H1 (cell line): ENCODE measurements at regions not wholly inside any gene's neighbourhood (a gene's known extent, or its start where the extent isn't known, plus 50 kb on each side); places are given as distances from the start of the nearest gene placed in this dataset.

Experiments used
- CTCF ChIA-PET: fragments of 300-600 bp; sonication (Branson Sonifier 250); formaldehyde crosslinking; loops from one replicate; lab custom pipeline; 2021; ENCODE audit not compliant: partially characterized antibody; lab: Charles Lee
- POLR2A ChIA-PET: fragments of 300-600 bp; sonication (Branson Sonifier 250); formaldehyde crosslinking; loops from one replicate; lab custom pipeline; 2021; ENCODE audit warnings: inconsistent platforms; ENCODE audit not compliant: partially characterized antibody; lab: Charles Lee
- DNase-seq, 2 experiments: peaks; one replicate each; pipeline versions ENCODE4 v3.0.0 to v3.0.0-alpha.2; 2010 to 2022; ENCODE audit warnings: low spot score in 2 of 2, low read depth in 1 of 2, mixed read lengths in 1 of 2
- FAIRE-seq: peaks from 2 replicates; lab custom pipeline; 2011; peaks lifted over from hg19 to GRCh38; lab: Jason Lieb, UNC
- H2AFZ ChIP-seq: 2 replicates; pipeline ENCODE4 v1.8.1; 2012; ENCODE audit warnings: low read length, inconsistent platforms
- H2AK5ac ChIP-seq: 2 replicates; pipeline ENCODE4 v1.6.1; 2013; ENCODE audit warnings: low read depth, low read length
- H2BK120ac ChIP-seq: replicated peaks from 2 replicates; pipeline ENCODE3; 2013; ENCODE audit warnings: low read depth, low read length, inconsistent platforms
- H2BK12ac ChIP-seq: 2 replicates; pipeline ENCODE4 v1.6.1; 2013; ENCODE audit warnings: low read depth, low read length
- H2BK15ac ChIP-seq: 2 replicates; pipeline ENCODE4 v1.6.1; 2013; ENCODE audit warnings: low read length
- H2BK20ac ChIP-seq: 2 replicates; pipeline ENCODE4 v1.6.1; 2013; ENCODE audit warnings: low read length
- H2BK5ac ChIP-seq: 2 replicates; pipeline ENCODE4 v1.6.1; 2013; ENCODE audit warnings: low read depth, low read length
- H3K14ac ChIP-seq: 2 replicates; pipeline ENCODE4 v1.6.1; 2013; ENCODE audit warnings: inconsistent platforms; ENCODE audit not compliant: insufficient read length
- H3K18ac ChIP-seq: 2 replicates; pipeline ENCODE4 v1.6.1; 2013; ENCODE audit warnings: low read length; ENCODE audit errors: extremely low read depth
- H3K23ac ChIP-seq: 2 replicates; pipeline ENCODE4 v1.6.1; 2013; ENCODE audit warnings: inconsistent platforms; ENCODE audit not compliant: insufficient read length
- H3K23me2 ChIP-seq: 2 replicates; pipeline ENCODE4 v1.6.1; 2013; ENCODE audit warnings: low read depth, low read length
- H3K27ac ChIP-seq: 2 replicates; pipeline ENCODE4 v1.6.1; 2011; ENCODE audit warnings: low read depth, low read length, inconsistent platforms
- H3K27me3 ChIP-seq, 4 experiments: replicated peaks in 1 of 4; 1 replicate in 1 of 4; 2 replicates in 3 of 4; pipeline versions ENCODE4 v1.6.1 to v1.8.1; 2011 to 2013; ENCODE audit warnings: low read length in 3 of 4, mild to moderate bottlenecking in 3 of 4, inconsistent platforms in 2 of 4, mixed read lengths in 2 of 4, moderate library complexity in 1 of 4; ENCODE audit not compliant: control insufficient read depth in 3 of 4, insufficient read depth in 3 of 4; ENCODE audit errors: extremely low read depth in 1 of 4
- H3K36me3 ChIP-seq, 4 experiments: 2 replicates each; pipeline versions ENCODE4 v1.6.1 to v1.8.1; 2011 to 2013; ENCODE audit warnings: mild to moderate bottlenecking in 4 of 4, low read length in 3 of 4, moderate library complexity in 2 of 4, control low read depth in 1 of 4, inconsistent platforms in 1 of 4; ENCODE audit not compliant: insufficient read depth in 4 of 4, control insufficient read depth in 2 of 4
- H3K4ac ChIP-seq: replicated peaks from 2 replicates; pipeline ENCODE3; 2013; ENCODE audit warnings: low read length, low read depth, mixed read lengths, inconsistent platforms; ENCODE audit not compliant: insufficient read length
- H3K4me1 ChIP-seq, 4 experiments: replicated peaks in 1 of 4; 1 replicate in 1 of 4; 2 replicates in 3 of 4; pipeline versions ENCODE4 v1.6.1 to v1.8.1; 2011 to 2013; ENCODE audit warnings: low read length in 3 of 4, inconsistent platforms in 2 of 4, mixed read lengths in 1 of 4; ENCODE audit not compliant: insufficient read depth in 4 of 4, control insufficient read depth in 3 of 4
- H3K4me2 ChIP-seq, 2 experiments: 2 replicates each; pipeline versions ENCODE4 v1.6.1 to v1.8.1; 2011 to 2013; ENCODE audit warnings: low read depth in 2 of 2, low read length in 2 of 2, control low read depth in 1 of 2, inconsistent platforms in 1 of 2, mild to moderate bottlenecking in 1 of 2; ENCODE audit not compliant: insufficient read depth in 1 of 2
- H3K4me3 ChIP-seq, 4 experiments: fragments of 200-600, 300-600 bp in 1 of 4; sonication (generic), shearing (Covaris generic), sonication (Bioruptor Twin) in 1 of 4; 2 replicates each; pipeline versions ENCODE4 v1.5.1 to v1.8.1; 2011 to 2016; ENCODE audit warnings: low read length in 4 of 4, low read depth in 3 of 4, control low read depth in 2 of 4, inconsistent platforms in 2 of 4, mild to moderate bottlenecking in 2 of 4, mixed read lengths in 1 of 4, moderate library complexity in 1 of 4; ENCODE audit not compliant: insufficient read depth in 2 of 4; ENCODE audit errors: extremely low read depth in 1 of 4
- H3K56ac ChIP-seq: replicated peaks from 2 replicates; pipeline ENCODE3; 2013; ENCODE audit warnings: low read depth, mild to moderate bottlenecking, mixed read lengths, low read length, inconsistent platforms; ENCODE audit not compliant: insufficient read length
- H3K79me1 ChIP-seq: 2 replicates; pipeline ENCODE4 v1.6.1; 2013; ENCODE audit warnings: low read depth, low read length, control low read depth
- H3K79me2 ChIP-seq, 2 experiments: 2 replicates each; pipeline versions ENCODE4 v1.6.1 to v1.8.1; 2012 to 2013; ENCODE audit warnings: low read length in 2 of 2, mild to moderate bottlenecking in 2 of 2, inconsistent platforms in 1 of 2; ENCODE audit not compliant: insufficient read depth in 2 of 2, control insufficient read depth in 1 of 2
- H3K9ac ChIP-seq, 4 experiments: replicated peaks in 1 of 4; 1 replicate in 1 of 4; 2 replicates in 3 of 4; pipeline versions ENCODE4 v1.6.1 to v1.8.1; 2011 to 2013; ENCODE audit warnings: low read depth in 3 of 4, low read length in 3 of 4, control low read depth in 2 of 4, mild to moderate bottlenecking in 2 of 4, moderate library complexity in 2 of 4, inconsistent platforms in 1 of 4; ENCODE audit errors: extremely low read depth in 1 of 4
- H3K9me3 ChIP-seq, 2 experiments: 2 replicates each; pipeline versions ENCODE4 v1.6.1 to v1.8.1; 2012 to 2013; ENCODE audit warnings: mild to moderate bottlenecking in 2 of 2, moderate library complexity in 2 of 2, control low read depth in 1 of 2, inconsistent platforms in 1 of 2, low read depth in 1 of 2, low read length in 1 of 2, mixed read lengths in 1 of 2; ENCODE audit not compliant: insufficient read depth in 2 of 2
- H4K20me1 ChIP-seq, 2 experiments: replicated peaks in 1 of 2; 2 replicates each; pipeline versions ENCODE3 to v1.8.1; 2011 to 2013; ENCODE audit warnings: inconsistent platforms in 2 of 2, low read length in 2 of 2, mild to moderate bottlenecking in 1 of 2; ENCODE audit not compliant: insufficient read depth in 2 of 2, control insufficient read depth in 1 of 2
- H4K5ac ChIP-seq: 2 replicates; pipeline ENCODE4 v1.6.1; 2013; ENCODE audit warnings: low read length, low read depth, mixed read lengths, inconsistent platforms; ENCODE audit not compliant: insufficient read length
- H4K8ac ChIP-seq: 2 replicates; pipeline ENCODE4 v1.8.0; 2013; ENCODE audit warnings: mild to moderate bottlenecking, moderate library complexity, low read length, inconsistent platforms; ENCODE audit not compliant: insufficient read depth; ENCODE audit errors: extremely low read depth
- H4K91ac ChIP-seq: replicated peaks from 2 replicates; pipeline ENCODE3; 2013; ENCODE audit warnings: low read length, mixed read lengths, inconsistent platforms; ENCODE audit not compliant: insufficient read length
- ATF3 ChIP-seq: IDR thresholded peaks from 2 replicates; pipeline ENCODE4 v1.6.1; 2011; ENCODE audit warnings: low read depth, mild to moderate bottlenecking, low read length; ENCODE audit not compliant: insufficient read depth
- CBX5 ChIP-seq: fragments of 300-800, 300-1000 bp; sonication (generic); IDR thresholded peaks from 2 replicates; pipeline ENCODE4 v1.7.1; 2016; ENCODE audit warnings: antibody characterized with exemption, low read length, low read depth
- CTBP2 ChIP-seq: IDR thresholded peaks from 2 replicates; pipeline ENCODE4 v1.7.0; 2011; ENCODE audit warnings: borderline replicate concordance, mild to moderate bottlenecking, moderate library complexity, mixed read lengths, low read length; ENCODE audit not compliant: insufficient read depth, insufficient read length
- CTCF ChIP-seq, 3 experiments: IDR thresholded peaks; 1 replicate in 2 of 3; 2 replicates in 1 of 3; pipeline versions ENCODE4 v1.5.1 to v1.6.1; 2011; ENCODE audit warnings: low read length in 3 of 3, mild to moderate bottlenecking in 3 of 3, inconsistent platforms in 2 of 3, low read depth in 1 of 3, moderate library complexity in 1 of 3; ENCODE audit not compliant: insufficient read depth in 1 of 3; ENCODE audit errors: control extremely low read depth in 1 of 3
- EP300 ChIP-seq, 2 experiments: IDR thresholded peaks; 1 replicate in 1 of 2; 2 replicates in 1 of 2; pipeline ENCODE4 v1.6.1; 2011 to 2012; ENCODE audit warnings: low read depth in 2 of 2, low read length in 2 of 2, mild to moderate bottlenecking in 2 of 2, borderline replicate concordance in 1 of 2, inconsistent platforms in 1 of 2, moderate library complexity in 1 of 2
- MAFK ChIP-seq: IDR thresholded peaks from 2 replicates; pipeline ENCODE4 v1.6.1; 2012; ENCODE audit warnings: low read depth, mild to moderate bottlenecking, improper control_type of control experiment, low read length
- RAD21 ChIP-seq, 2 experiments: IDR thresholded peaks in 1 of 2; conservative IDR thresholded peaks in 1 of 2; 2 replicates each; pipeline ENCODE4 v1.6.1; 2011; ENCODE audit warnings: low read depth in 2 of 2, low read length in 2 of 2, improper control_type of control experiment in 1 of 2, inconsistent platforms in 1 of 2, mild to moderate bottlenecking in 1 of 2, moderate library complexity in 1 of 2
- WGBS, 2 experiments: shearing (Covaris generic) in 1 of 2; methylation state at CpG; one replicate each; pipeline versions ENCODE4 v1.1.6 to v1.1.7; 2013 to 2015; ENCODE audit warnings: low lambda C conversion rate in 2 of 2, mixed read lengths in 2 of 2, inconsistent platforms in 1 of 2, low coverage in 1 of 2, missing lambda C conversion rate in 1 of 2; ENCODE audit not compliant: insufficient replicate concordance in 2 of 2, insufficient coverage in 1 of 2, insufficient read length in 1 of 2; ENCODE audit errors: extremely low coverage in 1 of 2, missing lambda C conversion rate in 1 of 2; 5-methylcytosine and 5-hydroxymethylcytosine counted together

- H3K4me3 ChIP-seq: no peak overlapping the region
- DNase-seq (no peak), FAIRE-seq (peak; percentile 28)
- no peaks in the 10 kb centered on the region for H3K27me3 ChIP-seq
- H3K79me2 ChIP-seq: no peaks in the 10 kb centered on the region
- H4K5ac ChIP-seq: no peak overlapping the region
- peak overlapping the region; percentile 87 for H2AFZ ChIP-seq
- no peaks in the 10 kb centered on the region for H3K23me2 ChIP-seq
- H3K4me1 ChIP-seq: peaks cover 0 to 7% (median 3%) of the 10 kb centered on the region in 4 experiments; a peak in 3 of 7 replicates
- H3K4me2 ChIP-seq: no peak overlapping the region
- H4K91ac ChIP-seq: no peak overlapping the region
- no peaks in the 10 kb centered on the region for H3K79me1 ChIP-seq
- CTCF ChIA-PET: interaction anchor here (0.7 to 4.4 kb wide), 17 partner anchors 9 to 350 kb away, joined by 3 to 26 read pairs (median 3); no protein-coding TSS in a partner anchor
- 80% methylated on average over 13 of the region's 13 CpGs; no CpG with 5 or more reads in 1 of the 2 experiments for WGBS, 2 experiments
- 0 out of 2 replicates have a peak overlapping the region, but pooled peaks have one; percentile 31 for H2BK15ac ChIP-seq
- POLR2A ChIA-PET: no interaction called here
- no peak overlapping the region for H3K23ac ChIP-seq
- no peak overlapping the region for H2BK20ac ChIP-seq
- no peak overlapping the region for H4K8ac ChIP-seq
- H2BK12ac ChIP-seq: no peak overlapping the region
- no peak overlapping the region for H3K18ac ChIP-seq
- H2AK5ac ChIP-seq: no peak overlapping the region
- no peak overlapping the region for H3K9ac ChIP-seq
- H4K20me1 ChIP-seq: no peaks in the 10 kb centered on the region
- H3K4ac ChIP-seq: no peak overlapping the region
- no peak overlapping the region for H3K56ac ChIP-seq
- H2BK120ac ChIP-seq: no peak overlapping the region
- H3K36me3 ChIP-seq: no peaks in the 10 kb centered on the region
- H3K27ac ChIP-seq: no peak overlapping the region
- H3K9me3 ChIP-seq: no peaks in the 10 kb centered on the region
- H2BK5ac ChIP-seq: no peak overlapping the region
- H3K14ac ChIP-seq: no peak overlapping the region
- no peak for TF ChIP-seq CBX5
- TF ChIP-seq CTCF (IDR thresholded peaks at IDR 0.05; ENCODE audit: control extremely low read depth in 1 of 3, insufficient read depth in 1 of 3, low read depth in 1 of 3, low read length in 3 of 3): peak in 1 of 3 experiments; percentile 35; a peak in 1 of 4 replicates
- TF ChIP-seq ATF3: no peak
- 0 out of 2 replicates have a peak, but pooled peaks have one; percentile 32 for TF ChIP-seq MAFK
- no peak for TF ChIP-seq CTBP2
- TF ChIP-seq RAD21 (IDR thresholded peaks at IDR 0.05 in 1 of 2, conservative IDR thresholded peaks at IDR 0.05 in 1 of 2; ENCODE audit: low read depth in 2 of 2, low read length in 2 of 2): peak; percentile 59 to 60
- no peak for TF ChIP-seq EP300 (IDR thresholded peaks at IDR 0.05; ENCODE audit: borderline replicate concordance in 1 of 2, low read depth in 2 of 2, low read length in 2 of 2)
Observed at GRCh38 chr3:43162230-43163084, 56.6 kb upstream of the POMGNT2 start.
